Left cardiac atrium (tissue), 4 donors: ENCODE measurements at regions not wholly inside any gene's neighbourhood (a gene's known extent, or its start where the extent isn't known, plus 50 kb on each side); places are given as distances from the start of the nearest gene placed in this dataset.
"Not testable (repeated sequence)": the region's sequence is repeated elsewhere in the genome, so short reads cannot be mapped to it uniquely, and the experiment has no call there.

Experiments
- ATAC-seq, 2 donors: fragments of 200-7000 bp; cut with Tn5 transposase; one replicate each; pipeline ENCODE4 v1.9.1; 2020; ENCODE audit warnings: mild to moderate bottlenecking in 2 of 2, moderate library complexity in 2 of 2
- DNase-seq: peaks from one replicate; pipeline ENCODE4 v3.0.0-alpha.2; 2020
- intact Hi-C, 2 donors: fragments of 100-400 bp; cut with DNase I; formaldehyde crosslinking; loops; one replicate each; pipeline versions ENCODE4 v1.14.1 to v1.15.1; 2022 to 2023
- donor health status: DM: no; HTN: yes; CAD: no.
- donor health status: DM: no; HTN: yes; CAD: no; lungs with severe emphysema.
- donor health status: DM: yes; HTN: yes; CAD: no.
- donor health status: Dilated cardiomyopathy.

DNA sequence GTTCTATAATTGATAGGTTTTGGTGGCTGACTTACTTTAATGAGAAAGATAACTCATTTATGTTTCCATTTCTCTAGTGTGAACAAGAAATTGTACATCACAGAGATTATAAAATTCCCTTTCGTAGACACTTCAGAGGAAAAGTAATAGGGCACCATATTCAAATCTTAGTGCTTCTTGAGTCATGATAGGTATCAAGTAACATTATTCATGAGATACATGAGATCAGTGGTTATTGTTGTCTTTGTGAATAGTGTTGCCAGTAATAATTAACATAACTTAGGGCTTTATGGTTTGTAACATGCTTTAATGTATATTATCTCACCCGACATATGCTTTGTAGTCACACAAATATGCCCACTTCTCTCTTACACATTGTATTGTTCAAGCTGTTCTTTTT, 73.7 kb upstream of the IL15 start:
- intact Hi-C loops: no loop called here
- DNase-seq (no peak), ATAC-seq (no peak)

DNA sequence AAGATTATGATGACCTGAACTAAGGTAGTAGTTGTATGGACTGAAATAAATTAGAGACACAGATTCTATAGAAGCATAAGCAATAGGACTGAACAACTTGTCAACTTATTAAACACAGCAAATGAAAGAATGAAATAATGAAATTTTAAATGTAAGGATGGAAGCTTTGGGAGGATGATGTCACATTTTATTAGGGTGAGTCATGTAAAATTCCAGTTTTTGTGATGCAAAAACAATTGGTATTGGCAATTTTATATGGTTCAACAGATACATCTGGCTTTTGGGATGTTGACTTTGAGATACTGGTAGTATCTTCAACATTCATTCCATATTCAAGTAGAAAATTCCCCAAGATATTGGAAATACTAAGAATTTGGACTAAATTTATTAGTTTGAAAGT, 72.7 kb upstream of the IL15 start:
- ATAC-seq (no peak), DNase-seq (no peak)
- intact Hi-C loops: no loop called here

DNA sequence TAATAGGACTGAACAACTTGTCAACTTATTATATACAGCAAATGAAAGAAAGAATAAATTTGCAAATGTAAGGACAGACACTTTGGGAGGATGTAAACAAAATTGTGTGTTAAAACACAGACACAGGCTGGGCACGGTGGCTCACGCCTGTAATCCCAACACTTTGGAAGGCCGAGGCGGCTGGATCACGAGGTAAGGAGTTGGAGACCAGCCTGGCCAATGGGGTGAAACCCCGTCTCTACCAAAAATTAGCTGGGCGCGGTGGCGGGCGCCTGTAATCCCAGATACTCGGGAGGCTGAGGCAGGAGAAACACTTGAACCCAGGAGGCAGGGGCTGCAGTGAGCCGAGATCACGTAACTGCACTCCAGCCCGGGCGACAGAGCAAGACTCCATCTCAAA, 71.4 kb upstream of the IL15 start:
- ATAC-seq, intact Hi-C loops: not testable (repeated sequence)

DNA sequence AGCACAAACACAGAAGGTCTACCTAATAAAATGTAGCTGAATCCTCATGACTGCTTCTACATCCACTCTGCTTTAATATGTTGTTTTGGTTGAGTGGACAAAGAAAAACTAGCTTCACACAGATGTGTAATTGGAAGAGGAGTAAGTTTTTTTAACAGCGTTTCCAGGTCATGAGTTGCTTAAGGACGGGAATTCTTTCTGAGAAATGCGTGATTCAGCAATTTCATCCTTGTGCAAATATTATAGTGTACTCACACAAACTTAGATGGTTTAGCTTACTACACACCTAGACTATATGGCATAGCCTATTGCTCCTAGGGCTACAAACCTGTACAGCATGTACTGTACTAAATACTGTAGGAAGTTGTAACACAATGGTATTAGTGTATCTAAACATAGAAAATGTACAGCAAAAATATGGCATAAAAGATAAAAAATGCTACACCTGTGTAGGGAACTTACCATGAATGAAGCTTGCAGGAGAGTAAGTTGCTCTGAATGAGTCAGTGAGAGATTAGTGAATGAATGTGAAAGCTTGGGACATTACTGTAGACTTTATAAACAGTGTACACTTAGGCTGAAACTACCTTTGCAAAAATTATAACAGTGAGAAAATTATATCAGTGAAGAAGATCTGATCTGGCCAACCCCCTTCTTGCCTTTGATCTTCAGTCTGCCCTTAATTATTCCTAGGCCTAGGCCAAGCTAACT, 70.8 kb upstream of the IL15 start:
- intact Hi-C loops: no loop called here
- no peak for ATAC-seq
- DNase-seq: no peak

More for the DNA sequence above, 71.4 kb upstream of the IL15 start:
- DNase-seq: not testable (repeated sequence)

DNA sequence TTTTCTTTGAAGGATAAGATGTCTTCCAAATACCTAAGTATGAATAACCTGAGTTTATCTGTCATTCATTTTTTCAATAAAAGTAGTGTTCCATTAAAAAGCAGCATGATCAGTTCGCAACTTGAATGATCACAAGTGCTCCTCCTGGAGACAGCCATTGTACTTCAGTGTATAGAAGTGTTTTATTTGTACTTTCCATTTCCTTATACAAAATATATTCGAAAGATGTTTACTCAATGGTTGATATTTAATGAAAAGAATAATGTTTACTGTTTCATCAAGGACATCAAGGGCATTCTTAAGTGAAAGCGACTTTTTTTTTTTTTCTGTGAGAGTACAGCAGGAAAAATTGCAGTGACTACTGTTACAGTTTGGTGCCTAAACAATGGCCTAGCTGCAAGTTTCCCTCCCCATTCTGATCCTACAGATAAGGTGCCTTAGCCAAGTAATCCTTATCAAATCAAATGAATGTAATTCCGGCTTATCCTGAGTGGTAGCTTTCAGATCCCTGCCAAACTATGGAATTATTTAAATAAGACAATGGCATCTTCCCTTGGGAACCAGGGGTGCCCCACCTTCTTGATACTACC, 69.0 kb upstream of the IL15 start:
- intact Hi-C loops: no loop called here
- ATAC-seq: no peak
- DNase-seq: no peak

DNA sequence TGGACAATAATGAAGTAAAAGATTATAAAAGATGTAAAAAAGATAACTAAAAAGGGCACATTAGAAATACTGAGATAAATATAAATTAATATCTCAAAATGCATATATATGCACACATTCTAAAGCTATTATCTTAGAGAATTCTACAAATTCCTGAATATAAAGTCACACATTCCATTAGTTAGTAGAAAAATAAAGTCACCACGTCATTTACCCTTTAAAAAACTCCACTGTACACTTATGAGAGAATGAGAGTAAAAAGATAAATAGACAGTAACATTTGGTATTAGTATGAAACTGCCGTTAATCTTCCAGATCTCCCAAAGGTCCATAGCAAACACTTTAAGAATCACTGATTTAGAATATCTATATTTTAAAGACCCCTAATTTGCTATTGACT, 67.2 kb upstream of the IL15 start:
- intact Hi-C loops: no loop called here
- ATAC-seq: no peak
- no peak for DNase-seq

DNA sequence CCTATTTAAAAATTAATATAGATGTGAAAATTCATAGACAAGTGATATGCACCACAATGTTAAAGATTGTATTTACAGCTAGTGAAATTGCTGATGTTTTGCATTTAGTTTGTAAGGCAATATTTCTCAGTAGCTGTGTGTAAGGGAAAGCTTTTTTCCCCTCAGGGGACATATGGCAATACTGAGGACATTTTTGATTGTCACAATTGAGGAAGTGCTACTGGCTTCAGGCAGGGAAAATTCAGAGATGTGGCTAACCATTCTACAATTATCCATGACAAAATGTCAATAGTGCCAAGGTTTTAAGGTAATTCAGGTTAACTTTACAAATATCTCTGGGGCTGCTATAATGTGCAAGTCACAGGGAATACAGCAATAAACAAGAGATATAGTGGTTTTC, 66.1 kb upstream of the IL15 start:
- DNase-seq (no peak), ATAC-seq (no peak)
- intact Hi-C loops: no loop called here

DNA sequence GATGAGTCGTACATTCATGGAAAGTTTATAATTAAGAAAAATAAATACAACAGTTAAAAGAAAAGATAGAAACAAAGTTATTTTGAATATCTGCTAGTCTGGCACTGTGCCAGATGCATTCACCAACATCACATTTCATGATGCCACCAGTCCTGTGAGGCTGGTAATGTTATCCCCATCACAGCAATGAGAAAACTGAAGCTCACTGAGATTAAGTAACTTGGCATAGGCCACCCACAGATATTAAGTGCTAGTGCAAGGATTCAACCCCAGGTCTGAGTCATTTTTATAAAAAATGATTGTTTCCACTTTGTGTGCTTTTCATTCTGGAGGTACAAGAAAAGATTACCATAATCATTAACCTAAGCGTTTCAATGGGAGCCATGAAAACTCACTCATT, 65.0 kb upstream of the IL15 start:
- ATAC-seq (no peak), DNase-seq (no peak)
- intact Hi-C loops: no loop called here

DNA sequence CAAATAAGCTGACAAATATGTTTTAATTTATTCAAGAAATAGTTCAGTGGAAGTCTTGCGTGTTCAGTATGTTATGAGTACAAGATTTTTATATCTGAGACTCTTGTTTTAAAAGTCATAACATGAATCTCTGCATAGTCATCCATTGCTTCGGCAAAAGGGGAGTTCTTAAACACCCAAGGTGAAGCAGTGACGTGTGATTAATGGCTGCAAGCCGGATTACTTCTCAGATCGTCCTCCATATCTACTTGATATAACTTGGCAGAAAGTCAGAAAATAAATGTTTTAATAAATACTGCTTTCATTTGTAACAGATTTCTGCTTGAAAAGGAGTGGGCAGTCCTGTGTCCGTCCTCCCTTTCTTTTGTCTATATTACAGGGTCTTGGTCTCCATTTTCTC, 64.6 kb upstream of the IL15 start:
- ATAC-seq (no peak), DNase-seq (no peak)

DNA sequence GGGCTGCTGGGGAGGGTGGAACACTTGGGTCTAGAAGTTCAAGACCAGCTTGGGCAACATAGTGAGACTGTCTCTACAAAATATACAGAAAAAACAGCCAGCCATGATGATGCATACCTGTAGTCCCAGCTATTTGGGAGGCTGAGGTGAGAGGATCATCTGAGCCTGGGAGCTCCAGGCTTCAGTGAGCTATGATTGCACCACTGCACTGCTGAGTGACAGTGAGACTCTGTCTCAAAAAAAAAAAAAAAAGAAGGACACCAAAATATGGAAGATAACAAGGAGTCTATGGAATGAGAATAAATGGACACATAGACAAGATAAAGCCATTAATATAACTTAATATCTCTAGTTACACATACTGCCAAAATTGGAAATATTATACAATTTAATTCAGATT, 62.7 kb upstream of the IL15 start:
- intact Hi-C loops: no loop called here
- DNase-seq (no peak), ATAC-seq (no peak)

More for the DNA sequence above, 64.6 kb upstream of the IL15 start:
- intact Hi-C loops: no loop called here

DNA sequence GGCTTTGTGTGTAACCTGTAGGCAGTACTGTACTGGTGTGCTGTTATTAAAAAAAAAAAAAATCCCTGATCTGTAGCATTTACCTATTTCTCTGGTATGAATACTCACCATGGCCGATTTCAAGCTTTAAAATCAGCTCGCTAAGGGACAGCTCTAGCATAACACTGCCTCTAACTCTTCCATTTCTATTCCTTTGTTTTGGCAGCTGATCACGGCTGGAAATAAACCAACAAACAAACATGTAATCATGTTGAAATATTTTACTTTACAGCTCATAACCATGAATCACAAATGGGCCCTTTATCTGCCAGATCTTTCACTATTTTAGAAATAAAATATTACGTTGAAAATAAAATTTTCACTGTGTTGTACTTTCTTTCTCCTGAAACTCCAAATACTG, 60.5 kb upstream of the IL15 start:
- ATAC-seq (peak in 1 of 2 donors; percentile 17), DNase-seq (no peak)
- intact Hi-C loops: no loop called here

DNA sequence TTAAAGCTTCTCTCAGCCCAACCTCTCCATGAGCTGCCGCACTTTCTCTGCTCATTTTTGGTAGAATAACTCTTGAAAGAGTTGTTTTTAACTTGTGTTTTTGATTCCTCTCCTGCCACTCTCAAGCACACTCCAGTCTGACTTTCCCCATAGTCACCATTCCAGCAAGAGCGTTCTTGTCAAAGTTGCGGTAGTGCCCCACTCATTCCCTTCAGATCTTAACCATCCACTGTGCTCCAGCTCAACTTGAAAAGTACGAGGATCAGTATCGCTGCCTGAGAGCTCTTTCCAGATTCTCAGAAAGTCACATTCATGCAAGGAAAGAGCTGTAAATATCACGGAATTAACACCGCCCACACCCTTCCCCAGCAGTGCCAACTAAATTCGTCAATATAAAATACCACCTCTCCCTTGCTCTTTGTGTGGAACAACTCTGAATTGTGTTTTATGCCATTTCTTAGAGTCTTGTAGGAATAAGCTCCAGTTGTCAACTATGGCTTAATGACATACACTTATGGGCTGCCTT, 59.7 kb upstream of the IL15 start:
- intact Hi-C loops: no loop called here
- DNase-seq (no peak), ATAC-seq (no peak)

DNA sequence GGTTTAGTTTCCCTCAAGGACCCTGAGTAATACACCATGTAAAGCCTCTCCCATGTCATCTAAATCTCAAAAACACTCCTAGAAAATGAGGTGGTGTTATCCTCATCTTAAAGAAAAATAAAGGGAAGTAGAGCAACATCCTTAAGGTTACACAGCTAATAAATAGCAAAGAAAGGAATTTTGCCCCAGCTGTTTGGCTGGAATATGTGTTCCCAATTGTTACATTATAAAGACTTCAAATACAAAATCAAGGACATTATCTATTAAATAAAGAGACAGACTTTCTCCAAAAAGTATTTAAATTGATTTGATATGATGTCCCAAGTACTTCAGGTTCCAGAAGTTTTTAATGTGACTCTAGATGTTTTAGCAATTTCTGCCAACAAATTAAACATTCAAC, 57.9 kb upstream of the IL15 start:
- no peak for ATAC-seq
- intact Hi-C loops: no loop called here
- no peak for DNase-seq

DNA sequence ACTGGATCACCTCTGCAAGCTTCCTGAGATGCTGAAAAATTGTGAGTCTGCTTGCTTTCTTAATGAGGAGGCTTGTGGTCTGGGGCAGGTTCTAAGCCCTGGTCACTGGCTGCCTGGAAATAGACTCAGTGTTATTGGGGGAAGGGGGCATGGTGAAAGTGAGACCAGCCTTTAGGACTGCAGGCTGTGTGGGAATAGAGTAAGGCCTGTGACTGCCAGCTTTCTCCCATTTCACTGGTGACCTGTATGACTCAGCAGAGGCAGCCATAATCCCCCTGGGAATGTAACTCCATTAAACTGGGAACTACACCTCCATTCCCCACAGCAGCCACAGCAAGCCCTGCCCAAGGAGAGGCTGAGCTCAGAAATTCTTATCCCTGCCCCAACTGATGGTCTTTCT, 55.9 kb upstream of the IL15 start:
- intact Hi-C loops: no loop called here
- DNase-seq (no peak), ATAC-seq (no peak)
